VCaP (cell line): ENCODE measurements at regions not wholly inside any gene's neighbourhood (a gene's known extent, or its start where the extent isn't known, plus 50 kb on each side); places are given as distances from the start of the nearest gene placed in this dataset.

Experiments
- H3K27ac ChIP-seq: fragments of 450-650 bp; 2 replicates; pipeline ENCODE4 v1.5.1; 2017
- TF ChIP-seq, protein P1 (sequence below): fragments of 450-650 bp; conservative IDR thresholded peaks from 2 replicates; pipeline ENCODE4 v1.5.1; 2017; ENCODE audit warnings: mild to moderate bottlenecking, moderate library complexity

DNA sequence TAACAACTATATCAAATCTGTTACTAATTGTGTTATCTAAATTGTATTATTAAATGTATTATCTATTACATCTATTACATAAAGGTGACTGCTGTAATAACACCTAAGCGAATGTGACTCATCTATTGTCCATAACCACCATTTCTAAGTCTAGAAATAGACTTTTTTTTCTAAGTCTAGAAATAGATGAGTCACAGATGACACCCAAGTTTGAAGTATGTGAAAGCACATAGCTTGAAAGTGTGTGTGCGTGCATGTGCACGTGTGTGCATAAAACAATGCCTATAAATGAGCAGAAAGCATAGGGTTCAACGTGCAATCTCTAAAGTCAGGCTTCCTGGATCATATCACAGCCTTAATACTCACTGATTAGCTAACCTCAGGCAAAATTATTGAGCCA lies 451.3 kb upstream of the USP15 start:
- TF ChIP-seq, protein P1, sequence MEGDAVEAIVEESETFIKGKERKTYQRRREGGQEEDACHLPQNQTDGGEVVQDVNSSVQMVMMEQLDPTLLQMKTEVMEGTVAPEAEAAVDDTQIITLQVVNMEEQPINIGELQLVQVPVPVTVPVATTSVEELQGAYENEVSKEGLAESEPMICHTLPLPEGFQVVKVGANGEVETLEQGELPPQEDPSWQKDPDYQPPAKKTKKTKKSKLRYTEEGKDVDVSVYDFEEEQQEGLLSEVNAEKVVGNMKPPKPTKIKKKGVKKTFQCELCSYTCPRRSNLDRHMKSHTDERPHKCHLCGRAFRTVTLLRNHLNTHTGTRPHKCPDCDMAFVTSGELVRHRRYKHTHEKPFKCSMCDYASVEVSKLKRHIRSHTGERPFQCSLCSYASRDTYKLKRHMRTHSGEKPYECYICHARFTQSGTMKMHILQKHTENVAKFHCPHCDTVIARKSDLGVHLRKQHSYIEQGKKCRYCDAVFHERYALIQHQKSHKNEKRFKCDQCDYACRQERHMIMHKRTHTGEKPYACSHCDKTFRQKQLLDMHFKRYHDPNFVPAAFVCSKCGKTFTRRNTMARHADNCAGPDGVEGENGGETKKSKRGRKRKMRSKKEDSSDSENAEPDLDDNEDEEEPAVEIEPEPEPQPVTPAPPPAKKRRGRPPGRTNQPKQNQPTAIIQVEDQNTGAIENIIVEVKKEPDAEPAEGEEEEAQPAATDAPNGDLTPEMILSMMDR: no peak
- H3K27ac ChIP-seq: no peak overlapping the region

DNA sequence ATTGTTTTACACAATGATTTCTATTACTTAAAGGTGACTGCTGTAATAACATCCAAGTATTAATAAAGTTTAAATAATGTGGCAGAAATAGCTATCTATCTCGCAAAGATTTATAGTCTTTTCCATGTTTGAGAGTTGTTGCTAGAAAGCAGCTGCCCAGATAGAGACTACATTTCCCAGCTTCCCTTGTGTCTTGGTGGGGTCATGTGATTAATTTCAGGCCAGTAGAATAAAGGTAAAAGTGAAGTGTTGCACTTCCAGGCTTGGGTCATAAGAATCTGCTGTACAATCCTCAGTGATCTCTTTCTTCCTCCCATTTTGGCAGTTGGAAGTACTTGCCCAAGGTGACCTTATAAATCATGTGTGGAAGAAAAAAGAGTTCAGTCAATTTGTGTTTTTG lies 449.7 kb upstream of the USP15 start:
- TF ChIP-seq, protein P1: no peak
- H3K27ac ChIP-seq: no peak overlapping the region

DNA sequence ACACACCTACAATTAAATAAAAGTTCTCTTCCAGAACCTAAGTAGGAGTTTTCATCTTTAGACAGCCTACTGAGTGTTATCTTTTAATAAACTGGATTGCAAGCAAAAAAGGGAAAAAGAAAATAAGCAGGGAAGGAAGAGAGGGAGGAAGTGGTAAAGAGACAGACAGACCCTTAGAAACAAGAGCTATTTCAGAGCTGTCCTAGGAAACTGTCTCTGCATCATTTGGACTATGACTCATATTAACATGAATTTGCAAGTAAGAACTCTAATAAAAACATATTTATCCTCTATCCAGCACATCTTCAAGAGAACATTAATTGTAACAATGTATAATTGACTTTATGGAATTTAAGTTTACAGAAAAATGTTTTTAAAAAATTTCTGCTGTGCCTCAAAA lies 438.8 kb upstream of the USP15 start:
- no peak overlapping the region for H3K27ac ChIP-seq
- TF ChIP-seq, protein P1: no peak

DNA sequence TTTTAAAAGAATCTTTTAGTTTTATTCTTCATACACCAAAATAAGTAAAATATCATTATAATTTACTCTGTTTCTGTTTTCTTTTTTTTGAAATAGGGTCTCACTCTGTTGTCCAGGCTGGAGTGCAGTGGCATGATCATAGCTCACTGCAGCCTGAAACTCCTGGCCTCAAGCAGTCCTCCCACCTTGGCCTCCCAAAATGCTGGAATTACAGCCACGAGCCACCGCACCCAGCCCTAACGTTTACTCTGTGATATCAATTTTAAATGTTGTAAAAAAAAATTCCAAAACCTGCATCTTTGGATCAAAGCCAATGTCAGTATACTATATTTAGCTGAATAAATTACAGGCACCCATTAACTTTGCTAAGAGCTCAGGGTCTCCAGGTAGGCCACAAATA lies 437.1 kb upstream of the USP15 start:
- TF ChIP-seq, protein P1: no peak
- no peak overlapping the region for H3K27ac ChIP-seq

DNA sequence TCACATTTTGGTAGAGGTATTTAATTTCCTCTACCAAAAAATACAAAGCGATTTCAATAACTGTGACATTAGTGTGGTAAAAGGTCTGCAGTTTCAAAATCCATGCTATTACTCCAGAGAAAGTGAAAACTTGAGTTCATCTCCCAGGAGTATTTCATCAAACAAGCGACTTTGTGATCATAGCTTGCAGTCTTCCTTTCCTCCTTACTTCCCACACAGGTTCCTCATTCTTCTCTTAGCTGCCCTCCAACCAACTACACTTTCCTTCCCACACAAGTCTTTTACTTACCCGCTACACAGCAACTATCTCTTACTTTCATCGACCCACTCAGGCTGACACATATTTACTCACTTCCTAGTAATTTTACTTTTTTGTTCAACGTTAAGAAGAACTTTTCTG lies 413.4 kb upstream of the USP15 start:
- H3K27ac ChIP-seq: no peak overlapping the region
- TF ChIP-seq, protein P1: no peak

DNA sequence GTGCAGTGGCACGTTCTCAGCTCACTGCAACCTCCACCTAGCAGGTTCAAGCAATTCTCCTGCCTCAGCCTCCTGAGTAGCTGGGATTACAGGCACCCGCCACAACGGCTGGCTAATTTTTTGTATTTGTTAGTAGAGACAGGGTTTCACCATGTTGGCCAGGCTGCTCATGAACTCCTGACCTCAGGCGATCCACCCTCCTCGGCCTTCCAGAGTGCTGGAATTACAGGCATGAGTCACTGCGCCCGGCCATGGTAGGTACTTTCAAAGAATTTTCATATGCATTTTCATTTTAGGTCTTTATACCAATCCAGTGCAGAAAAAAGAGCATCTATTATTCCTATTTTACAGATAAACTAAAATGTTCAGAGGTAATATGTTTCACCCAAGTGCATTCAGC lies 411.3 kb upstream of the USP15 start:
- TF ChIP-seq, protein P1: no peak

DNA sequence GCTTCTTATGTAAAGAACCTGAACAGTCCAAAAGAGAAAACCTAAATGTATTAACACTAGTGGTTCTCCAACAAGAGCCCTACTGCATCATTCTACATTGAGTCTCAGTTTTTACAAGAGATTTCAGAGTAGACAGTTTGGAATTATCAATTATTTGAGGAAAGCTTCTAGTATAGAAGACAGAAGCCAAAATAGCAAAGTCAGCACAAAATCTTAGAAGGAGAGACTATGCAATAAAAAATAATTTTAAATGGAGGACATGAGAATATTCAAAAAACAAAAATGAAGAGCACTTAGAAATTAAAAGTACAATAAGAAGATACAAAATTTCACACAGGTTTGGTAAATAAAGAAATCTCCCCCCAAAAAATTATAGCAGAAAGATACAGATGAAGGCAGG lies 406.3 kb upstream of the USP15 start:
- no peak overlapping the region for H3K27ac ChIP-seq
- TF ChIP-seq, protein P1: no peak

More for the DNA sequence above, 411.3 kb upstream of the USP15 start:
- no peak overlapping the region for H3K27ac ChIP-seq

DNA sequence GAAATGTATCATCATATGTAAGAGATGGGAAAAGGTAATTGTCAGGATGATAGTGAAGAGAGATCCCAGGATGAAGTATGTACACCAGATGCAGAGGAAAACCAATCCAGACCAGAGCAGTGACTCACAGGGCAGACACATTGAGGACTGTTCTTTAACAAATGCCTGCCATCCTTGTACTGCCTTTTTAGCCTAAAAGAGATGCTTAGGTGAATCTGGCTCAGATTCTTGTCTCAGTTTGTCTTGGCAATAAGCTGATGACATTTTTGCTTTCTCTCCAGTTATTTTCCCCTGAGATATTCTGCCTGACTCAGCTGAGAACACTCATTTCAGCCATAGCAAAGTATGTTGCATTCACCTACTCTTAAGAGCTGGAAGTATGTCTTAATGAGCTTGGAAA lies 405.3 kb upstream of the USP15 start:
- TF ChIP-seq, protein P1: no peak
- H3K27ac ChIP-seq: no peak overlapping the region
